WTC11 (cell line): ENCODE measurements at regions not wholly inside any gene's neighbourhood (a gene's known extent, or its start where the extent isn't known, plus 50 kb on each side); places are given as distances from the start of the nearest gene placed in this dataset.

ENCODE experiments used
- ATAC-seq: fragments of 200-7000 bp; cut with Tn5 transposase; 2 replicates; pipeline ENCODE4 v1.10.0; 2021; ENCODE audit warnings: mild to moderate bottlenecking, moderate library complexity
- CTCF ChIA-PET: fragments of 300-600 bp; sonication (Branson Sonifier 250); formaldehyde crosslinking; loops from one replicate; lab custom pipeline; 2021; ENCODE audit warnings: antibody characterized with exemption; lab: Charles Lee
- POLR2A ChIA-PET: fragments of 350-600 bp; sonication (Branson Sonifier 250); formaldehyde crosslinking; loops from one replicate; lab custom pipeline; 2021; ENCODE audit warnings: antibody characterized with exemption; lab: Charles Lee
- DNase-seq: peaks from one replicate; pipeline ENCODE4 v3.0.0; 2021; ENCODE audit warnings: low spot score
- H3K27ac Mint-ChIP-seq: 2 replicates; pipeline ENCODE4 v1.8.0; 2021; ENCODE audit warnings: mixed read lengths
- H3K27me3 Mint-ChIP-seq: 2 replicates; pipeline ENCODE4 v1.8.0; 2021; ENCODE audit warnings: low read depth, mild to moderate bottlenecking, moderate library complexity, mixed read lengths
- H3K36me3 Mint-ChIP-seq: 2 replicates; pipeline ENCODE4 v1.8.0; 2021; ENCODE audit warnings: mixed read lengths
- H3K4me1 Mint-ChIP-seq: 2 replicates; pipeline ENCODE4 v1.8.0; 2022; ENCODE audit warnings: mixed read lengths
- H3K4me3 Mint-ChIP-seq: 2 replicates; pipeline ENCODE4 v1.8.0; 2021; ENCODE audit warnings: mild to moderate bottlenecking, moderate library complexity, mixed read lengths
- H3K9me3 Mint-ChIP-seq: 2 replicates; pipeline ENCODE4 v1.8.0; 2021; ENCODE audit warnings: mixed read lengths
- CDX4 ChIP-seq: fragments of 250-450 bp; sonication (Bioruptor Pico); IDR thresholded peaks from 2 replicates; pipeline ENCODE4 v1.9.0; 2021; ENCODE audit warnings: moderate library complexity, mild to moderate bottlenecking, inconsistent platforms, borderline replicate concordance
- CREB1 ChIP-seq: sonication (generic); formaldehyde crosslinking; IDR thresholded peaks from 2 replicates; pipeline ENCODE4 v1.8.0; 2023; ENCODE audit warnings: mild to moderate bottlenecking, missing genetic modification reagents
- FOXP4 ChIP-seq: sonication (generic); formaldehyde crosslinking; IDR thresholded peaks from 2 replicates; pipeline ENCODE4 v1.8.0; 2022; ENCODE audit warnings: mild to moderate bottlenecking, missing genetic modification reagents
- JAZF1 ChIP-seq: fragments of 250-450 bp; sonication (Bioruptor Pico); IDR thresholded peaks from 2 replicates; pipeline ENCODE4 v1.9.0; 2021; ENCODE audit warnings: moderate library complexity, mild to moderate bottlenecking, inconsistent platforms
- JUN ChIP-seq: sonication (generic); formaldehyde crosslinking; IDR thresholded peaks from 2 replicates; pipeline ENCODE4 v1.8.0; 2023; ENCODE audit warnings: mild to moderate bottlenecking, missing genetic modification reagents
- KAT7 ChIP-seq: sonication (generic); formaldehyde crosslinking; IDR thresholded peaks from 2 replicates; pipeline ENCODE4 v1.8.1; 2023; ENCODE audit warnings: missing genetic modification reagents, mild to moderate bottlenecking, borderline replicate concordance
- NR2C2 ChIP-seq: sonication (generic); formaldehyde crosslinking; IDR thresholded peaks from 2 replicates; pipeline ENCODE4 v1.8.0; 2022; ENCODE audit warnings: mild to moderate bottlenecking, missing genetic modification reagents
- PRDM15 ChIP-seq: sonication (generic); formaldehyde crosslinking; IDR thresholded peaks from 2 replicates; pipeline ENCODE4 v1.8.0; 2022; ENCODE audit warnings: missing genetic modification reagents
- RORB ChIP-seq: fragments of 250-450 bp; sonication (Bioruptor Pico); IDR thresholded peaks from 2 replicates; pipeline ENCODE4 v1.9.0; 2021; ENCODE audit warnings: mild to moderate bottlenecking
- SMAD4 ChIP-seq: sonication (generic); formaldehyde crosslinking; IDR thresholded peaks from 2 replicates; pipeline ENCODE4 v1.8.0; 2022; ENCODE audit warnings: mild to moderate bottlenecking, missing genetic modification reagents
- SP1 ChIP-seq: sonication (generic); formaldehyde crosslinking; conservative IDR thresholded peaks from 2 replicates; pipeline ENCODE4 v1.8.1; 2022; ENCODE audit warnings: missing genetic modification reagents
- TEAD4 ChIP-seq: sonication (generic); formaldehyde crosslinking; IDR thresholded peaks from 2 replicates; pipeline ENCODE4 v1.8.0; 2022; ENCODE audit warnings: mild to moderate bottlenecking, missing genetic modification reagents
- ZMAT4 ChIP-seq: fragments of 250-450 bp; sonication (Bioruptor Pico); IDR thresholded peaks from 2 replicates; pipeline ENCODE4 v1.9.0; 2021; ENCODE audit warnings: mild to moderate bottlenecking
- ZNF232 ChIP-seq: sonication (generic); formaldehyde crosslinking; IDR thresholded peaks from 2 replicates; pipeline ENCODE4 v1.8.0; 2022; ENCODE audit warnings: mild to moderate bottlenecking, missing genetic modification reagents
- ZNF263 ChIP-seq: sonication (generic); formaldehyde crosslinking; IDR thresholded peaks from 2 replicates; pipeline ENCODE4 v1.8.1; 2022; ENCODE audit warnings: low read depth, mild to moderate bottlenecking, moderate library complexity, missing genetic modification reagents
- ZNF317 ChIP-seq: sonication (generic); formaldehyde crosslinking; IDR thresholded peaks from 2 replicates; pipeline ENCODE4 v1.8.1; 2023; ENCODE audit warnings: low read depth, mild to moderate bottlenecking, moderate library complexity, missing genetic modification reagents, borderline replicate concordance
- ZNF396 ChIP-seq: fragments of 250-450 bp; sonication (Bioruptor Pico); IDR thresholded peaks from 2 replicates; pipeline ENCODE4 v1.8.0; 2021; ENCODE audit warnings: mild to moderate bottlenecking, moderate library complexity, borderline replicate concordance
- ZNF416 ChIP-seq: fragments of 250-450 bp; sonication (Bioruptor Pico); IDR thresholded peaks from 2 replicates; pipeline ENCODE4 v1.9.0; 2021; ENCODE audit warnings: mild to moderate bottlenecking, inconsistent platforms
- TF ChIP-seq, protein P1 (sequence below): sonication (generic); formaldehyde crosslinking; IDR thresholded peaks from 2 replicates; pipeline ENCODE4 v1.8.0; 2023; ENCODE audit warnings: mild to moderate bottlenecking, missing genetic modification reagents

- CTCF ChIA-PET: interaction anchor here (0.9 to 1.7 kb wide), 3 partner anchors 135 to 337 kb away, joined by 3 read pairs; no protein-coding TSS in a partner anchor
- Mint-ChIP-seq H3K27ac (no peak overlapping the region), H3K36me3 (no peaks in the 10 kb centered on the region), H3K27me3 (peaks cover 3% of the 10 kb centered on the region; the same call in 1 of the 2 replicates), H3K4me1 (no peaks in the 10 kb centered on the region), H3K9me3 (peaks cover 6% of the 10 kb centered on the region), H3K4me3 (no peak overlapping the region)
- no peak for ATAC-seq
- no peak for DNase-seq
- POLR2A ChIA-PET: no interaction called here
- TF ChIP-seq PRDM15: no peak
- no peak for TF ChIP-seq ZNF263 (CRISPR knock-in tag)
Measured at GRCh38 chr2:30374380-30374779, 72.7 kb upstream of the LCLAT1 start.

DNA sequence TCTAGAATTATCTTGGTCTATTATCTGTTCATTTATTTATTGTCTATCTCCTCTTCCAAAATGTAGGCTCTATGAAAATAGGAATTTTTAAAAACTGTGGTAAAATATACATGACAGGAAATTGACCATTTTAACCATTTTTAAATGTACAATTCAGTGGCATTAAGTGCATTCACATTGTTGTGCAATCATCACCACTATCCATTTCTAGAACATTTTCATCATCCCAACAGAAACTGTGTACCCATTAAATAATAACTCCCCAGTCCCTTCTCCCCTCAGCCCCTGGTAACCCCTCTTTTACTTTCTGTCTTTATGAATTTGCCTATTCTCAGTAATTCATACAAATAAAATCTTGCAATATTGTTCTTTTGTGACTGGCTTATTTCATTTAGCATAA is 71.1 kb upstream of the LCLAT1 start:
- no peaks in the 10 kb centered on the region for H3K4me1 Mint-ChIP-seq

More for the DNA sequence above, 71.1 kb upstream of the LCLAT1 start:
- CTCF ChIA-PET: no interaction called here
- Mint-ChIP-seq H3K9me3 (peaks cover 6% of the 10 kb centered on the region), H3K27ac (no peak overlapping the region), H3K4me3 (no peak overlapping the region), H3K36me3 (no peaks in the 10 kb centered on the region), H3K27me3 (peaks cover 3% of the 10 kb centered on the region; the same call in 1 of the 2 replicates)
- TF ChIP-seq CREB1 (CRISPR knock-in tag): no peak
- TF ChIP-seq ZNF396 (CRISPR knock-in tag): no peak
- TF ChIP-seq RORB: no peak
- no peak for TF ChIP-seq FOXP4
- TF ChIP-seq JAZF1: no peak
- no peak for TF ChIP-seq TEAD4
- no peak for TF ChIP-seq SMAD4 (CRISPR knock-in tag)
- no peak for TF ChIP-seq JUN
- TF ChIP-seq SP1 (CRISPR knock-in tag): no peak
- TF ChIP-seq ZNF232: no peak
- TF ChIP-seq CDX4 (CRISPR knock-in tag): no peak
- no peak for TF ChIP-seq NR2C2 (CRISPR knock-in tag)
- TF ChIP-seq ZMAT4 (CRISPR knock-in tag): no peak
- TF ChIP-seq ZNF317 (CRISPR knock-in tag): no peak
- TF ChIP-seq, protein P1, sequence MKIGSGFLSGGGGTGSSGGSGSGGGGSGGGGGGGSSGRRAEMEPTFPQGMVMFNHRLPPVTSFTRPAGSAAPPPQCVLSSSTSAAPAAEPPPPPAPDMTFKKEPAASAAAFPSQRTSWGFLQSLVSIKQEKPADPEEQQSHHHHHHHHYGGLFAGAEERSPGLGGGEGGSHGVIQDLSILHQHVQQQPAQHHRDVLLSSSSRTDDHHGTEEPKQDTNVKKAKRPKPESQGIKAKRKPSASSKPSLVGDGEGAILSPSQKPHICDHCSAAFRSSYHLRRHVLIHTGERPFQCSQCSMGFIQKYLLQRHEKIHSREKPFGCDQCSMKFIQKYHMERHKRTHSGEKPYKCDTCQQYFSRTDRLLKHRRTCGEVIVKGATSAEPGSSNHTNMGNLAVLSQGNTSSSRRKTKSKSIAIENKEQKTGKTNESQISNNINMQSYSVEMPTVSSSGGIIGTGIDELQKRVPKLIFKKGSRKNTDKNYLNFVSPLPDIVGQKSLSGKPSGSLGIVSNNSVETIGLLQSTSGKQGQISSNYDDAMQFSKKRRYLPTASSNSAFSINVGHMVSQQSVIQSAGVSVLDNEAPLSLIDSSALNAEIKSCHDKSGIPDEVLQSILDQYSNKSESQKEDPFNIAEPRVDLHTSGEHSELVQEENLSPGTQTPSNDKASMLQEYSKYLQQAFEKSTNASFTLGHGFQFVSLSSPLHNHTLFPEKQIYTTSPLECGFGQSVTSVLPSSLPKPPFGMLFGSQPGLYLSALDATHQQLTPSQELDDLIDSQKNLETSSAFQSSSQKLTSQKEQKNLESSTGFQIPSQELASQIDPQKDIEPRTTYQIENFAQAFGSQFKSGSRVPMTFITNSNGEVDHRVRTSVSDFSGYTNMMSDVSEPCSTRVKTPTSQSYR (CRISPR knock-in tag): no peak
- TF ChIP-seq ZNF416 (CRISPR knock-in tag): no peak
- TF ChIP-seq KAT7: no peak
- ATAC-seq (no peak), DNase-seq (no peak)
- POLR2A ChIA-PET: no interaction called here
